ENCODE measurements at regions not wholly inside any gene's neighbourhood (a gene's known extent, or its start where the extent isn't known, plus 50 kb on each side); places are given as distances from the start of the nearest gene placed in this dataset.

- FAIRE-seq (no peak), DNase-seq (ENCODE audit: low read depth, low spot score) (no peak)
- Histone ChIP-seq H3K4me3 (replicated peaks in 1 of 3; ENCODE audit: insufficient read depth in 1 of 3, low read depth in 1 of 3, low read length in 3 of 3) (no peak overlapping the region), H3K27ac (ENCODE audit: insufficient read depth, low read depth, low read length) (no peak overlapping the region), H3K9ac (replicated peaks; ENCODE audit: extremely low read depth, insufficient read depth, low read length) (no peak overlapping the region), H3K36me3 (ENCODE audit: control insufficient read depth in 2 of 2, extremely low read depth in 1 of 2, insufficient read depth in 2 of 2, low read length in 2 of 2) (no peaks in the 10 kb centered on the region), H3K79me2 (ENCODE audit: control insufficient read depth, insufficient read depth, low read length) (no peaks in the 10 kb centered on the region), H3K9me3 (replicated peaks; ENCODE audit: control insufficient read depth, insufficient read depth, low read length) (peaks cover 4% of the 10 kb centered on the region), H2AFZ (ENCODE audit: low read depth, low read length) (no peak overlapping the region), H3K4me2 (ENCODE audit: insufficient read depth, low read length) (no peak overlapping the region), H3K9me1 (replicated peaks; ENCODE audit: control insufficient read depth, extremely low read depth, insufficient read depth, low read length) (no peaks in the 10 kb centered on the region), H3K27me3 (ENCODE audit: control insufficient read depth in 2 of 2, insufficient read depth in 2 of 2, low read length in 2 of 2) (no peaks in the 10 kb centered on the region), H3K4me1 (ENCODE audit: control insufficient read depth, extremely low read depth, insufficient read depth, low read length) (no peaks in the 10 kb centered on the region), H4K20me1 (replicated peaks; ENCODE audit: control insufficient read depth, extremely low read depth, insufficient read depth, low read length) (no peaks in the 10 kb centered on the region)
- no peak for TF ChIP-seq CTCF (IDR thresholded peaks at IDR 0.05; ENCODE audit: extremely low read depth in 1 of 2, insufficient read depth in 1 of 2, low read depth in 1 of 2, low read length in 2 of 2)
- TF ChIP-seq POLR2AphosphoS5 (IDR thresholded peaks at IDR 0.05; ENCODE audit: insufficient read depth, low read depth, low read length) = no peak
- TF ChIP-seq POLR2A (IDR thresholded peaks at IDR 0.05; ENCODE audit: low read depth, low read length) = no peak
- no peak for TF ChIP-seq JUN (IDR thresholded peaks at IDR 0.05; ENCODE audit: borderline replicate concordance, insufficient read depth, insufficient read length, low read depth)
- no peak for TF ChIP-seq GATA2 (IDR thresholded peaks at IDR 0.05; ENCODE audit: insufficient read depth, insufficient read length, low read depth, low read length)
- TF ChIP-seq FOS (IDR thresholded peaks at IDR 0.05; ENCODE audit: borderline replicate concordance, insufficient read depth, low read length) = no peak
- TF ChIP-seq EZH2 (IDR thresholded peaks at IDR 0.05; ENCODE audit: borderline replicate concordance, low read depth, low read length, severe bottlenecking) = no peak
- TF ChIP-seq MYC (IDR thresholded peaks at IDR 0.05; ENCODE audit: low read depth, low read length) = no peak
- no peak for TF ChIP-seq MAX (IDR thresholded peaks at IDR 0.05; ENCODE audit: insufficient read depth, insufficient read length)
- no TSS peak for BruUV-seq (replicated peaks)
- dilution Hi-C loops (cut with MboI; ENCODE audit: extremely low pct_ligation_motif_present, low sequenced_read_pairs) = no loop called here
- CTCF ChIA-PET = no interaction called here
- intact Hi-C loops (cut with micrococcal nuclease) = no loop called here
- POLR2A ChIA-PET = no interaction called here
These were observed 419.5 kb upstream of the CELF4 start for GRCh38 chr18:37985126-37985525.

All from endothelial cell of umbilical vein (primary cell).